GM12875 (cell line): ENCODE measurements at regions not wholly inside any gene's neighbourhood (a gene's known extent, or its start where the extent isn't known, plus 50 kb on each side); places are given as distances from the start of the nearest gene placed in this dataset.

Experiments used
- H3K4me3 ChIP-seq: one replicate; pipeline ENCODE4 v1.5.1; 2011; ENCODE audit warnings: low read depth, low read length, control low read depth
- TF ChIP-seq, protein P1 (sequence below): IDR thresholded peaks from 2 replicates; pipeline ENCODE4 v1.5.1; 2011; ENCODE audit warnings: low read depth, mild to moderate bottlenecking, control low read depth, inconsistent platforms, low read length, moderate library complexity, borderline replicate concordance; ENCODE audit not compliant: insufficient read depth

- no peak overlapping the region for H3K4me3 ChIP-seq
Observed at GRCh38 chr12:111297703-111298426, 71.0 kb downstream of the PHETA1 start.

GRCh38 chr12:111296906-111297463, 71.9 kb downstream of the PHETA1 start:
- TF ChIP-seq, protein P1, sequence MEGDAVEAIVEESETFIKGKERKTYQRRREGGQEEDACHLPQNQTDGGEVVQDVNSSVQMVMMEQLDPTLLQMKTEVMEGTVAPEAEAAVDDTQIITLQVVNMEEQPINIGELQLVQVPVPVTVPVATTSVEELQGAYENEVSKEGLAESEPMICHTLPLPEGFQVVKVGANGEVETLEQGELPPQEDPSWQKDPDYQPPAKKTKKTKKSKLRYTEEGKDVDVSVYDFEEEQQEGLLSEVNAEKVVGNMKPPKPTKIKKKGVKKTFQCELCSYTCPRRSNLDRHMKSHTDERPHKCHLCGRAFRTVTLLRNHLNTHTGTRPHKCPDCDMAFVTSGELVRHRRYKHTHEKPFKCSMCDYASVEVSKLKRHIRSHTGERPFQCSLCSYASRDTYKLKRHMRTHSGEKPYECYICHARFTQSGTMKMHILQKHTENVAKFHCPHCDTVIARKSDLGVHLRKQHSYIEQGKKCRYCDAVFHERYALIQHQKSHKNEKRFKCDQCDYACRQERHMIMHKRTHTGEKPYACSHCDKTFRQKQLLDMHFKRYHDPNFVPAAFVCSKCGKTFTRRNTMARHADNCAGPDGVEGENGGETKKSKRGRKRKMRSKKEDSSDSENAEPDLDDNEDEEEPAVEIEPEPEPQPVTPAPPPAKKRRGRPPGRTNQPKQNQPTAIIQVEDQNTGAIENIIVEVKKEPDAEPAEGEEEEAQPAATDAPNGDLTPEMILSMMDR: no peak
- no peak overlapping the region for H3K4me3 ChIP-seq

More at GRCh38 chr12:111297703-111298426, 71.0 kb downstream of the PHETA1 start:
- TF ChIP-seq, protein P1: no peak

- TF ChIP-seq, protein P1: no peak
- no peak overlapping the region for H3K4me3 ChIP-seq
Observed at GRCh38 chr12:111295176-111295575, 73.7 kb downstream of the PHETA1 start.

DNA sequence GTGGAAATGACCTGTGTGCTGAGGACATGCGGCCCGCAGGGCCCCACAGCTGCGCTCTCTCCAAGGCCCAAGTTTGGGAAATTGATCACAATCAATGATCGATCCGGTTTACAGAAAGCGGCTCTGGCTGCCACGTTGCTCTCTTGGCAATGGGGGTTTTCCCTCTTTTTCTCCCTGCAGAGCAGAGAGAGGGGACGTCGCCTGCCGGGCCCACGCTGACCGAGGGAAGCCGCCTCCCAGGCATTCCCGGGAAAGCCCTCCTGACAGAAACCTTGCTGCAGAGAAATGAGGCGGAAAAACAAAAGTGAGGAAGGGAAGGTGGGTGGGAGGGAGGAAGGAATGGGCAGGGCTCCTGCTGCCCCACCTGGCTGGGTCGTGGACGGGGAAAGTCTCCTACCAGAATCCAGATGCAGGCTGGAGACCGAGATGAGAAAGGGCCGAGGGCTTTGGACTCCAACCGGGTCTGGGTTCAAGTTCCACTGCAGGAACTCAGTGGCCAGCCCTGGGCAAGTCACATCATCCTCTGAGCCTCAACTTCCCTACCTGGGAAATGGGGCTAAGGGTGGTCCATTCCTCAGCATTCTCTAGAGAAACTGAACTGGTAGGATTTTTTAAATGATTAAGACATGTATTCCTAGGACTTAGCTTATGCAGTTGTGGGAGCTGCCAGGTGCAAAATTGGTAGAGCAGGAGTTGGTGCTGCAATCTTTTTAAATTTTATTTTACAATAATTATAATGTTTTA, 75.5 kb downstream of the PHETA1 start:
- H3K4me3 ChIP-seq: no peak overlapping the region
- TF ChIP-seq, protein P1: no peak

DNA sequence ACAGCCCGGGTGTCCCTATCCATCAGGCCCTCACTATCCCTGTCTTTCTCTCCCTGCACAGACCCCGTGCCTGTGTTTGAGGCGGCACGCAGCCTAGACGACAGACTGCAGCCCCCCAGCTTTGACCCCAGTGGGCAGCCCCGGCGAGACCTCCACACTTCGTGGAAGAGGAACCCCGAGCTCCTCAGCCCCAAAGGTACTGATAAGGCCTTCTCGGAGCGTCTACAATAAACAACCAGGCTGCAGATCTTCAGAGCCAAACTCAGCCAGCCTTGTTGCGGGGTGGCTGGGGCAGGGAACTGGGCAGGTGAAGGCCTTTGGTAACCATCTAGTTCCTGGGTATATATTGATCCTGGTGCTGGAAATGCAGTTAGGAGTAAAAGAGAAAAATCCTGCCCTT, 77.5 kb downstream of the PHETA1 start:
- TF ChIP-seq, protein P1: no peak
- no peak overlapping the region for H3K4me3 ChIP-seq

DNA sequence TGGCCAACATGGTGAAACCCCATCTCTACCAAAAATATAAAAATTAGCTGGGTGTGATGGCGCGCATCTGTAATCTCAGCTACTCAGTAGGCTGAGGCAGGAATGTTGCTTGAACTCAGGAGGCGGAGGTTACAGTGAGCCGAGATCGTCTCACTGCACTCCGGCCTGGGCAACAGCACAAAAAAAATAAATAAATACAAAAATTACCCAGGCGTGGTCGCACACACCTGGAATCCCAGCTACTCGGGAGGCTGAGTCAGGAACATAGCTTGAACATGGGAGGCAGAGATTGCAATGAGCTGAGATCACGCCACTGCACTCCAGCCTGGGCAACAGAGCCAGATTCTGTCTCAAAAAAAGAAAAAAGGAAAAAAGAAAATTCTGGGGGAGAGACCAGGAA, 80.1 kb downstream of the PHETA1 start:
- no peak overlapping the region for H3K4me3 ChIP-seq
- TF ChIP-seq, protein P1: no peak
